HG03097 (cell line): ENCODE measurements at regions not wholly inside any gene's neighbourhood (a gene's known extent, or its start where the extent isn't known, plus 50 kb on each side); places are given as distances from the start of the nearest gene placed in this dataset.

Source experiments
- ATAC-seq: cut with Tn5 transposase; IDR thresholded peaks from one replicate; pipeline ENCODE4 v1.9.1; 2021; ENCODE audit not compliant: unreplicated experiment, low FRiP score

DNA sequence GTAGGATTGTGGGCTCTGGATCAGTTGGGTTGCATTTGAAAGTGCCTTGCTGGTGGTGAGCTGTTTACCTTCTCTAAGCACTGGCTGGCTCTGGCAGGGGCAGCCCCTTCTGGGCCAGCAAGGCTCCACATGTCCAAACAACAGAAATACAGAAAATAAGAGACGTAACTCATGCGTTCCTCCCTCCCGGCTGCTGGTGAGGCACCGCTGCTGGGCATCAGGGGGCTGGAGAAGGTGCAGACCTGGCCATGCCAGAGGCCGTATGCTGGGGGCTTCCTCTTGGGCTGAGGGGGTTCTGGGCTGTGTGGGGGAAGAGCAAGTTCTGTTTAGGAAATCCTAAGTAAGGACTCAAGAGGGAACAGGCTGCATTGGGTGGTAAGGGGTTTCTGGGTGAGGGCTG is 140.6 kb downstream of the URI1 start:
- ATAC-seq: no peak

DNA sequence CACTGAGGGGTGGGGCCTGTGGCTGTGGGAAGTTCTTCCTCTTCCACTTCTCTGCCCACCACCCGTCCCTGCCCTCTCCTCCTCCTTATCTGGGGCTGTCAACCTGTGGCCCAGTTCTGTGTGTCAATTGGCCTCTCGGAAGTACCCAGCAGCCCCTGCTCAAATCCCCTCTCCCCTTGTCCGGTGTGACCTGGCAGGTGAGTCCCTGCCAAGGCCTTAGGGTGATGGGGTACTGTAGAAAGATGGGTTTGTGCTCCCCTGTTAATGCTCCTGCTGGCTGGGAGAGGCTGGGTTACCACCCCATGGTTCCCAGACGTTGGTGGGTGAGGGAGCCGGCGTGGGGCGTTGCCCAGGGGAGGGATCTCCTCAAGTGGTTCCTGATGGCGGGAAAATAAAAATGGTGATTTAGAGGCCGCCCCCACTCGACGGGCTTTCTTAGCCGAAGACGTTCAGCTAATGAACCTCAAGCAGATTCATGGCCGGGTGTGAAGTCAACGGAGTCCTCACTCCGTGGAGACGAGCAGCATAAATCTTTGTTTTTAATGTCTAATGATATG is 141.2 kb downstream of the URI1 start:
- ATAC-seq: no peak

DNA sequence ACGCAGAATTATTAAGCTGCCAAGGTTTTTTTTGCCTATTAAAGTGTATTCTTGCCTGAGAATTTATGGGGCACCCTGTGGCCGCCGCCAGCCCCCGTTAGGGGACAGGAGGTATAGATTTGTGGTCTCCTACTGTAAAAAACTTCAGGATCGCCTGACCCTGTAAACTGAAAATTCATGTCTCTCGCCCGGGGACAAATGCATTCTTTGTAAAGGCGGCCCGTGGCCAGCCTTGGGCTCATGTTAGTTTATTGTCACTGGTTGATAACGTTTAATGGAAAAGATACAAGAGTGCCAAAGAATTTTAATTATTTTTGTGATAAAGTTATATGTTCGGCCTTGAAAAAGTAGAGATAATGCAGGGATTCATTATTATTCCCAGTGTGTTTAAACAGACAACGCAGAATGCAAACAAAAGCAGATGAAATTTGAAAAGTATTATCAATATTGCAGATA is 141.7 kb downstream of the URI1 start:
- no peak for ATAC-seq

DNA sequence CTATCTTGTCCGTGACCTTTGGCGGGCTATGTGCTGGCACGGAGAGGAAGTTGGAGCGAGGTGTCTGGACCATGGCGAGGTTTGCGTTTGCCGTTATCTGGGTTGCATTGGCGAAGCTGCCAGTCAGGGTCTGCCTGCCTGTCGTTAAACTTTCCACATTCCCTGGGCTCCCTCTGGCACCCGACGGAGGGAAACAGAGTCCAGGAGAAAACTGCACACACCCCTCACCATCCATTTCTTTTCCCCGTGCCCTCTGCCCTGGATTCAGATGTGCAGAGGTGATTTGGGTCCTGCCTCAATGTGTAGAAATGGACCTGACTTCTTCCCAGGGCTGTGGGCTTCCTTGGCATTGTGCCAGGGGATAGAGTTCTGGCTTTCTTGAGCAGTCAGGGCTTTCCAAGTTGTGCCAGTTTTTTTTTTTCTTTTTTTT is 142.4 kb downstream of the URI1 start:
- ATAC-seq: no peak

DNA sequence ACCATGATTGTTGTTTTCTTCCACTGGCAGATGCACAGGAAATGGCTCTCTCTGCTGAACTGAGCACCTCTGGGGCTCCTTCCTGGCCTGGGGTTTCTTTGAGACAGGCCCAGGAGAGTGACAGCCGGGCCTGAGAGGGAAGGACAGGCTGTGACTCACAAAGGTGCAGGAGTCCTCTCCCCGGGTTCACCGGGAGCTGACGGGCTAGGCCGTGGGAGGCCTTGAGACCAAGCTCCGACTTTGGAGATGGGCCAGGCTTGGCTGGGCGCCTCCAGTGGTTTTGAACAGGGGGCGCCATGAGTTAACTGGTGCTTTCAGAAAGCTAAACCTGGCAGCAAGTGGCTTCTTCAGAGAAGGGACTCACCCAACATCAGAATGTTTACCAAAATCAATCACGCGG is 143.4 kb downstream of the URI1 start:
- no peak for ATAC-seq

DNA sequence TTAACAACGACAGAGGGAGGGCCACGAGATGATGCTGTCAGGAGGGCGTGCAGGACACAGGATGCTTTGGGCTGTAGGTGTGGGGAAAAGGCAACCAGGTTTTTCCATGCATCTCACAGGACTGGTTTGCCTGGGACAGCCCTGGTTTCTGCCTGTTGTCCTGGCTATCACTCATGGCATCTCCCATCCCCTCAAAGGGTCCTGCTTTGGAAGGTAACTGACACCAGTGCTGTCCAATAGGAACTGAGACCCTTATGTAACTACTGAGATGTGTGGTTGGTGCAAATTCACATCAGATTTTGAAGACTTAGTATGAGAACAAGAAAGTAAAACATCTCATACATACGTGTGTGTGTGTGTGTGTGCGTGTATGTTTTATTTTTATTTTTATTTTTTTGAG is 144.2 kb downstream of the URI1 start:
- ATAC-seq: no peak

DNA sequence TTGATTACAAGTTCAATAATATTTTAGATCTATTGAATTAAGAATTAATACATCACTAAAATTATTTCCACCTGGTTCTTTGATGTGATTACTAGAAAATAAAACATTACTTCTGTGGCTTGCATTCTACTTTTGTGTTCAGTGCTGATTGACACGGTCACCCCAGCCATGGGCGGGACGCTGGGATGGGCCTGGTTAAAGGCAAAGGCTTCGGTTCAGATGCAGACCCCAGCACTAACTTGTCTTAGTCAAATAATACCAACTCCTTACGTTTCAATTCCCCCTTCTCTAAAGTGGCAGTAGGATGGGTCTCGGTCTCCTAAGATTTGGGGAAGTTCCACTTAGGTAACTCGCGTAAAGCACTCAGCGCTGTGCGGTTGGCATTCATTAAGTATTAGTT is 144.9 kb downstream of the URI1 start:
- ATAC-seq: no peak

DNA sequence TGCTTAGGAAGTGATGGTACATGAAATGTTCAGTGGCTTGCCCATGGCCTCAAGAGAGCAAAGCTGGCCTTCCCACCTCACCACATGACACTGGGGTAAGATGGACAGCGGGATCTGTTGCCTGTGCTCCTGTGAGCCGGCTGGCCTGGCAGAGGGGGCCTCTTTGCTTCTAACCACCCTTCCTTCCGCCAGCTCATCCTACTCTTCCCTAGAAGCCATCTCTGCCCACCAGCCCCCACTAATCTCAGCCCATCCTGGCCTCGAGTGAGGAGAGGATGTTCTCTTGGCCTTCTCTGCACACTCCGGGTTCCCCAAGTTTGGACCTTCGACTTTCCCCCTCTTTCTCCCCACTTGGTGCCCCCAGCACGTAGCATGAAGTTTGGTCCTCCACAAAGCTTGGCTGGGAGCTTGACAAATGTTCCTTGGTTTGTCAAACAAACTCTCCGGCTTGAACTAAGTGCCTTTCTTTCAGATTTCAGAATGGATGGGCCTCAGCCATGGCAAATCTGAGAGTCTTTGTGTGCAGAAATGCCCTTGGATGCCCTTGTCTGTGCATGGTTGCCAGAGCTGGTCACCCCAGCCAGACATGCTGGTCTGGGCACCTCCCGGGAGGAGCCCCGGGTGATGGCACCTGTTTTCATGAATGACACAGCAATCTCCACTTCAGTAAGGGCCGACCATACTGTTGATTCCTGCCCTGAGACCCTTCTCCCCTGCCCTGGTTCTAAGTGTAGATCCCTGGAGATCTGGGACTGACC is 145.5 kb downstream of the URI1 start:
- no peak for ATAC-seq

DNA sequence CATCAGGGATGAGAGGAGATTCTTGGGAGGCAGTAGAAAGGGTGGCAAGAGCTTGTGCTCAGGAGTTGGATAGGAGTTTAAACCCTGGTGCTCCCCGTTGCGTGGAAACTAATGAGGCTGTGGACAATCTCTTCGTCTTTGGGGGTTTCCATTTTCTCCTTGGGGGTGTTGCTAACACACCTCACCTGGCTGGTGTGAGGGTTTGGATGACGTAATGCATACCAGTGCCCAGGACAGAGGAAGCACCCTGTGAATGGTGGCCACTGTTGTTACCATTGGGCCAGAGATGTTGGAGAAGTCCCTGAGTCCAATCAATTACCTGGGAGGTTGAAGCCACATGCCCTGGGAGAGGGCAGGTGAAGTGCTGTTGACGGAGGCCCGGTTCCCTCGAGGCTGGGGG is 146.5 kb downstream of the URI1 start:
- ATAC-seq: no peak

DNA sequence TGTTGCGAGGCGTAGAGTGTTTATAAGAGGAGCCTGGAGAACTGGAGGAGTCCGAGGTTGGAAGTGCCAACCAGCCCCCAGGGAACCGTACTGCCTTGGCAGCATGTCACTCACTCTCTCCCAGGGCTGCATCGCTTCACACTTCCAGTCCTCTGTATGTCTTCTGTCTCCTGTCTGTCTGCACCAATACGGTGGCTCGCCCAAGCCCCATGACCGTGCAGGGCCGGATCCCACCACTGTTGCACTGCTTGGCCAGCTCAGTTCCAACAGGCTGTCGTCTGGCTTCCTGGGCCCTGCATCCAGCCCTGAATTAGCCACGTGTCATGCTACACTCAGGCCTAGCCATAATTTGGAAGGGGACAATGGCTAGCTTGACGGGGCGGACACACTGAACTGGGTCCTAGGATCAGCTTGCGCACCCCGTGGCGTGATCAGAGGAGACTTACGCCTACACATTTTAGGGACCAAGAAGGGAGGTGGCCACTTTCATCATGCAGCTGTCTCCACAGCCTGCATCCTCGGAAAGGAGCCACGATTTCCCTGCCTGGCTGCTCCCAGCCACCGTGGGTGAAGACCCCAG is 147.1 kb downstream of the URI1 start:
- no peak for ATAC-seq

DNA sequence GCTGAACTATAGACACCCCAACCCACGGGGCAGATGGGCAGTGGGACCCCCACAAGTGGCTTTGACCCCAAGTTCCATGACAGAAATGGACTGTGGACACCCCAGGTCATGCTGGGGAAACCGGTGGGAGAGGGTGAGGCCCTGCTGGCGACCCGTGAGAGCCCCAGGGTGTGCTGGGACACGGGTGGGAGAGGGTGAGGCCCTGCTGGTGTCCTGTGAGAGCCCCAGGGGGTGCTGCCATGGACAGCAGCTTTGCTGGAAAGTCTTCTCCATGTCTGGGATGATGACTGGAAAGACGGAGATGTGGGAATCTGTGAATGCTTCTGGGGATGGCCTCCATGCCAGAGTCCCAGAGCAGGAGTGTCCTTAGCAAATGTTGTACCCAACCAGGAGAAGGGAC is 148.4 kb downstream of the URI1 start:
- no peak for ATAC-seq

DNA sequence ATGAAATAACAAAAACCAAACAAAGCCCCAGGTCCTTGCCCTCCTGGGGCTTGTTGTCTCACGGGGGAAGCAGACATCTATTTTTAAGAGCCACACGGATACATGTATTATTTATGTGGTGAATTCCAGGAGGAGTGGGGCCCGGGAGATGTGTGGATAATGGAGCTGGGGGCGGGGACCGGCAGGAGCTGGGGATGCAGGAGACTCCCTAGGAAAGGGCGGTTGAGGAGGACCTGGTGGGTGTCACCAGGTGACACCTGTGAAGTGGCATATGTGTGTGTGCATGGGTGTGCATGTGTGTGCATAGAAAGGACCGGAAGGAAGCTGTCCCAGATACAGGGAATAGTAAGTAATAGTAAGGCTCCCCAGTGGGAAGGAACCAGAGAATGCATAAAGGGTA is 148.9 kb downstream of the URI1 start:
- no peak for ATAC-seq

DNA sequence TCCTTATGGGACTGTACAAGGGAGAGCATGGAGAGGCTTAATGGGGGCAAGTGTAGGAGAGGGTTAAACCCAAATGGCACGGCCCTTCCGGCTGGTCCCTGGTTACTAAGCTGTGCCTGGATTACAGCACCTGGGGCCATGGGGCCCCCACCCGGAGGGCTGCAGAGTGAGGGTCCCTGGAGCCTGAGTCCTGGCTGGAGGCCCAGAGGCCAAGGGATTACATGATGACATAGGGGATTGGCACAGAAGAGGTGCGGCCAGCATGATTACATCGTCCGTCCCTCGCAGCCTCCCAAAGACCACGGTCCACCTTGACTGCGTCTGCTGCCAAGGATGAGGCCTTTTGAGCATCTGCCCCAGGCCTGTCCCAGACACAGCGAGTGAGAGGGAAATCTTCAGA is 149.4 kb downstream of the URI1 start:
- ATAC-seq: no peak

DNA sequence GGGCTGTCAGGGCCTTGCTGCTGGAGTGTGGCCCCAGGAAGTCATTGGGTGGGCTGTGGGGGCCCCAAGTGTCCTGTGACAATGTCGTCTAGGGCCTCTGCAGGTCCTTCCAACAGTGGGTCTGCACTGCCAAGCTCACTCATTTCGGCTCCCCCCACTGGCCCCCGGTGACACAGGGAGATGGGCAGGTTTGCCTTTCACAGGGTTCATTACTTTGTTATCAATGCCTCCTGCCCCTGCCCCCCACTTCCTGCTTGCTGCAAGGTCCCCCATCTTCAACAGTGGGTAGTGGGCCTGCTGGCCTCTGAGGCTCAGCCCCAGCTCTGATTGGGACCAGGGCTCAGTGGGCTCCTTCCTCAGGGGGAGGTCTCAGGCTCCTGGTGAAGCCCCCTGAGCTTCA is 149.8 kb downstream of the URI1 start:
- ATAC-seq: no peak

DNA sequence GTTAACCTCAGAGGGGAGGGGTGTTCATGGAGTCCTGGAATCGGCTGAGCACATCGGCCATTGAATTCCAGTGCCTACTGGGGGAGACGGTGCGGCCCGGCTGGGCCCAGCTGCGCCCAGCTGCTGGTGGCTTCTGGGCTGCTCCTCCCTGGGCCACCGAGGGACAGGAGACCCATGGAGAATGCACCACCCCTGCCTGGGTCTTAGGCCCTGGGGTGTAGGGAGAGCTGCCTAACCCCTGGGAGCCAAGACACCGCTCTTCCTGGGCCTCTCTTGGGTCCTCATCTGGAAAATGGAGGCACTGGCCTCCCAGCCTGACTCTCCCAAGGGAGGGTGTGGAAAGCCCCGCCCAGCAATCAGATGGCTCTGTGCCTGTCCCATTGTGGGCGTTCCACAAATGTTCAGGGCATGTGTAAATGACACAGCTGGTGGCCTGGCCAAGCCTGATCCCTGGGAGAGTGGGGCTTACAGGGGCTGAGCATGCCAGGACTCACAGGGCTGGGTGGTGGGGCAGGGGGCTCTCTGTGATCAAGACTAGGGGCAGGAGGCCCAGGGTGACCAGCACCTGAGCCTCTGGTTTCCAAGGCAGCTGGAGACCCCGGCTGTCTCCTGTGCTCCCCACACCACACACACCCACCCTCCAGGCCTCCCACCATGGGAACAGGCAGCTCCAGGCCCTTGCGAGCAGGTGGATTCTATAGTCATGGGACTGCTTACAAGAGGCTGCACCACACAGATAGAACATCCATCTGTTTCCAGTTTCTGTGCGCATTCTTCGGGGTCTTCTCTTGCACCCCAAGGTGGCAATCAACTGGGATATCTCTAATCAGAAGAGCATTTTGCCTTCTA is 150.9 kb downstream of the URI1 start:
- no peak for ATAC-seq

DNA sequence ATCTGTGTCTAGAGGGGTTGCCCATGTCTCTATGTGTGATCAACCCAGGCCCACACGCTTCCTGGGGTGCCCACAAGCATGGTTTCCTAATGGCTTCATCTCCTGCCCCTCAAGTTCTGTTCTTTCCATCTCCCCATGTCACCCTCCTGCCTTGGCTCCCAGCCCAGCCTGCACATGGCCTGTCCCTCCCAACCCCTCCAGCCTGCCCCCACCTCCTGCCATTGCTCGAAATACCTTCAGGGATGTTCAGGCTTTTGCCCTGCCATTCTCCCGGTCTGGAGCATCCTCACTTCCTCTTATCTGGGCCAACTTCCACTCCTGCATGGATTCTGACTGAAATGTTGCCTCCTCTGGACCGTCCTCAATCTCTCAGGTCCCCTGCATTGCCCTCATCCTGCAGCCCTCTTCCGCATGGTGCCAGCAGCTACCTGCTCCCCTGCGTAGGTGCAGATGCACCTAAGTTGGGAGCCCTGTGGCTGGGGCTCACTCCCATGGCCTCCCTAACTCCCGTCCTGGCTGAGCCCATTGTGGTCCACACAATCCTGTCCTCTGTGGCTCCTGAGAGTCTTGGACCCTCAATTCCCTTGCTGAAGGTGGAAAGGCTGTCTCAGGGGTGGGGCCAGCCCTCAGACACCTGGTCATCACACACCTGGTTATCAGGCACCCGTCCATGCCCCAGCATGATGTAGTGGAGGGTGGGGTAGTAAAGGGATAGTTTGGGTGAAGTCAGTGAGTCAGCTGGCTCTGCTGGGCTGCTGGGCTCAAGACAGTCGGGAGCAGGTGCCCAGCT is 152.1 kb downstream of the URI1 start:
- ATAC-seq: no peak

DNA sequence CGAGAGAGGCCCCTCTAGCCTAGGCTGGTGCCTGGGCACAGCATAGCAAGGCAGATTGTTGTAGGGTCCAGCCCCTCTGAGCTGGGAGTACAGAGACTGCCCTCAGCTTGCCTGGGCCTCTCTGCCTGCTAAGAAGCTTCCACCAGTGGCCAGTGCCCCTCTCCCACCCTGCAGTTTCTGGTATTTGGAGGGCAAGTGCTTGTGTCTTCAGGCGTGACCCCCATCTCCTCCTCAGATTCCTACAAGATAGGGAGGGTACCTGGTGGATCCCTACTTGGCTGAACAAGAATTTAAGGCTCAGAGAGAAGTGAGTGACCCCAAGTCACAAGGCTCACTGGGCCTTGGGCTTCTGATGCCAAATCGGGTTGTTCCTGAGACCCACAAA is 152.7 kb downstream of the URI1 start:
- no peak for ATAC-seq

DNA sequence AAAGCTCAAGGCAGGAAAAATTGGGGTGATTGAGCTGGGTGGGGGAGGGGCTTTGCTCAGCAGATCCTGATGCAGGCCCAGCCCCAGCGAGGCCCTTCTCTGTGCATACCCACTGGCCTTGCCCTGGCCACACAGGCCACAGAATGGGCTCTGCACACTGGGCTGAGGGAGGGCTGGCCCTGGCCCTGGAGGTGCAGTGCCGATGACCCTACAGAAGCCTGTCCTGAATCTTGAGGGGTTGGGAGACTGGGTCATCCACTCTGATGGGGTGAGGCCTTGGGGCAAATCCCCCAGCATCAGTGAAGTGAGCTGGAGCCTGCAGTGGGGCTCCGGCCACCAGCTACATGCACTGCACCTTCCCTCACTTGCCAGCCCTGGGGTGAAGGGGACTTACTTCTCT is 153.1 kb downstream of the URI1 start:
- ATAC-seq: no peak

DNA sequence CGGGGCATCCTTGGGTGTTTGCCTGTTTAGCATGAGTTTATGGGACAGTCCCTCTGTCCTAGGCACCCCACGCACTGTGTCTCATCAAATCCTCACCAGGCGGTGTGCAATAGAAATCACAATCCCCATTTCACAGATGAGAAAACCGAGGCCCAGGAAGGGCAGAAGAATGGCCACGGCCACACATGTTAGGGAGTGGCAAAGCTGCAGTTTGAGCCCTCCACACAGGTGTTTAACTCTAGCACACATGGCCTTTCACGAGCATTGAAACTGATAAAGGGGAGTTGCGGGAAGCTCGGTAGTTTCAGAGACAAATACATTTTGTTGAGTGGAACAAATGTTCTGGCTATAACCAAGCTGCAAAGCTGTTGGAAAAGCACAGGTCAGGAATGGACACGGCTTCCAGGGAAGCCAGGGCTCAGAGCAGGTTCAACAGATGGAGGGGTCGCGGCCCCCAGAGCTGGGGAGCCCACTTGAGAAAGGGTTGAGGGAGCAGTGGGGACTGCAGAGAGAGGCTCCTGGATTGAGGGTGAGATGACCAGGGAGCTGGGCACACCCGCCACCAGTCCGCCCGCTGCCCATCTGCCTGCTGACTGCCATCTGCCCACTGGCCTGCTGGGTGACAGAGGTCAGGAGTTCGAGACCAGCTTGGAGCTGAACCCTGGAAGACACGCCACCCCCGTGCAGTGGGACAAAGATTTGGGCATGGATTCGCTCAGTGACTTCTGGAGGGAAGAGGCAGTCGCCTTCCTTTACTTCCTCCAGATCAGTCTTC is 154.7 kb downstream of the URI1 start:
- ATAC-seq: no peak

DNA sequence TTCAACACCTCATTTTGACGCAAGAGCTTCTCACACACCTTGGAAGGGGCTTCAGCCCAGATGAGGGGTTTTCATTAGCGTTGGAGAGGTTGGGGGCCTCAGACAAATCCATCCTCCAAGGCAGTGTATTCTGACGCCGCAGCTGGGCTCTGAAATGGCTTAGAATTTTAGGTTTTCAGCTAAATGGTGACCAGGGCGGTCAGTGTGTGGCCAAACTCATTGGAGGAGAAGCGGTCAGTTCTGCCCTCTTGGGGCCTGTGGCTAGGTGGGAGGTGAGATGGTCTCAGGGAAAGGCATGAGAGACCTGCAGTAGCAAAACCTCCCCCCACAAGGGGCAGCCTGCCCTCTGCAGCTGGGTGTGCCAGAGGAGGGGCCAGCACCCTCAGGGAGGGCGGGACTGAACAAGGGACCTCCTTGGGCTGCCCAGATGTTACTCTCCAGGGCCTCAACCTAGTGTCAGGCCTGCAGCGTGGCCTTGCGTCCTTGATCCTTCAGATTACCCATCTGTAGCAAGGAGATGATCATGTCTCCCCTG is 155.8 kb downstream of the URI1 start:
- no peak for ATAC-seq
